SK-N-SH treated with all-trans-retinoic acid at 6 μM for 48 hours (cell line): ENCODE measurements at regions not wholly inside any gene's neighbourhood (a gene's known extent, or its start where the extent isn't known, plus 50 kb on each side); places are given as distances from the start of the nearest gene placed in this dataset.

ENCODE experiments used
- BACH2 ChIP-seq: fragments of 250-450 bp; sonication (Bioruptor Pico); IDR thresholded peaks from 2 replicates; pipeline ENCODE4 v1.9.0; 2021; ENCODE audit warnings: mild to moderate bottlenecking, borderline replicate concordance
- CREB5 ChIP-seq: fragments of 250-450 bp; sonication (Bioruptor Pico); IDR thresholded peaks from 2 replicates; pipeline ENCODE4 v1.5.1; 2020; ENCODE audit warnings: low read depth, mild to moderate bottlenecking, moderate library complexity
- CSDC2 ChIP-seq: fragments of 250-450 bp; sonication (Bioruptor Pico); IDR thresholded peaks from 2 replicates; pipeline ENCODE4 v1.5.0; 2020; ENCODE audit warnings: mild to moderate bottlenecking, moderate library complexity
- CSRNP3 ChIP-seq: fragments of 250-450 bp; sonication (Bioruptor Pico); IDR thresholded peaks from 2 replicates; pipeline ENCODE4 v1.5.1; 2021; ENCODE audit warnings: mild to moderate bottlenecking, moderate library complexity
- ISL1 ChIP-seq: fragments of 250-450 bp; sonication (Bioruptor Pico); IDR thresholded peaks from 2 replicates; pipeline ENCODE4 v2.1.2; 2022; ENCODE audit warnings: mild to moderate bottlenecking, moderate library complexity
- OSR1 ChIP-seq: fragments of 250-450 bp; sonication (Bioruptor Pico); IDR thresholded peaks from 2 replicates; pipeline ENCODE4 v1.8.0; 2022; ENCODE audit warnings: moderate library complexity, mild to moderate bottlenecking, inconsistent platforms
- PATZ1 ChIP-seq: fragments of 250-450 bp; sonication (Bioruptor Pico); IDR thresholded peaks from 2 replicates; pipeline ENCODE4 v1.8.0; 2020; ENCODE audit warnings: mild to moderate bottlenecking, moderate library complexity, borderline replicate concordance
- ZFP3 ChIP-seq: fragments of 250-450 bp; sonication (Bioruptor Pico); IDR thresholded peaks from 2 replicates; pipeline ENCODE4 v1.5.0; 2020; ENCODE audit warnings: mild to moderate bottlenecking, moderate library complexity
- ZFP30 ChIP-seq: fragments of 450-650 bp; formaldehyde crosslinking; IDR thresholded peaks from 2 replicates; pipeline ENCODE4 v1.5.0; 2022; ENCODE audit warnings: mild to moderate bottlenecking, moderate library complexity

- TF ChIP-seq ISL1 (CRISPR knock-in tag) = no peak
- no peak for TF ChIP-seq BACH2 (CRISPR knock-in tag)
- no peak for TF ChIP-seq CSRNP3 (CRISPR knock-in tag)
- TF ChIP-seq PATZ1 = no peak
- no peak for TF ChIP-seq CSDC2 (CRISPR knock-in tag)
- no peak for TF ChIP-seq ZFP30 (CRISPR knock-in tag)
- no peak for TF ChIP-seq OSR1 (CRISPR knock-in tag)
- no peak for TF ChIP-seq CREB5 (CRISPR knock-in tag)
- no peak for TF ChIP-seq ZFP3 (CRISPR knock-in tag)
These were observed 83.8 kb downstream of the RHOU start for GRCh38 chr1:228818928-228819630.
